Adrenal gland (tissue), 5 donors: ENCODE measurements at regions not wholly inside any gene's neighbourhood (a gene's known extent, or its start where the extent isn't known, plus 50 kb on each side); places are given as distances from the start of the nearest gene placed in this dataset.

ENCODE experiments used
- POLR2A ChIP-seq, 2 donors: fragments of 450-650 bp; IDR thresholded peaks; one replicate each; pipeline ENCODE4 v1.6.1; 2017; ENCODE audit warnings: antibody characterized with exemption in 2 of 2, mild to moderate bottlenecking in 2 of 2, moderate library complexity in 1 of 2
- TF ChIP-seq, protein P1 (sequence below), 6 experiments: fragments of 450-650 bp in 4 of 6; fragments of 200-600 bp in 2 of 6; sonication (generic) in 1 of 6; IDR thresholded peaks; 1 replicate in 5 of 6; 2 replicates in 1 of 6; pipeline versions ENCODE4 v1.5.1 to v1.8.0; 2016 to 2021; ENCODE audit warnings: antibody characterized with exemption in 6 of 6, mild to moderate bottlenecking in 2 of 6, moderate library complexity in 1 of 6
- donor health status: DM: no; HTN: no; CAD: no.

- TF ChIP-seq POLR2A (IDR thresholded peaks at IDR 0.05), result no peak
- TF ChIP-seq, protein P1, sequence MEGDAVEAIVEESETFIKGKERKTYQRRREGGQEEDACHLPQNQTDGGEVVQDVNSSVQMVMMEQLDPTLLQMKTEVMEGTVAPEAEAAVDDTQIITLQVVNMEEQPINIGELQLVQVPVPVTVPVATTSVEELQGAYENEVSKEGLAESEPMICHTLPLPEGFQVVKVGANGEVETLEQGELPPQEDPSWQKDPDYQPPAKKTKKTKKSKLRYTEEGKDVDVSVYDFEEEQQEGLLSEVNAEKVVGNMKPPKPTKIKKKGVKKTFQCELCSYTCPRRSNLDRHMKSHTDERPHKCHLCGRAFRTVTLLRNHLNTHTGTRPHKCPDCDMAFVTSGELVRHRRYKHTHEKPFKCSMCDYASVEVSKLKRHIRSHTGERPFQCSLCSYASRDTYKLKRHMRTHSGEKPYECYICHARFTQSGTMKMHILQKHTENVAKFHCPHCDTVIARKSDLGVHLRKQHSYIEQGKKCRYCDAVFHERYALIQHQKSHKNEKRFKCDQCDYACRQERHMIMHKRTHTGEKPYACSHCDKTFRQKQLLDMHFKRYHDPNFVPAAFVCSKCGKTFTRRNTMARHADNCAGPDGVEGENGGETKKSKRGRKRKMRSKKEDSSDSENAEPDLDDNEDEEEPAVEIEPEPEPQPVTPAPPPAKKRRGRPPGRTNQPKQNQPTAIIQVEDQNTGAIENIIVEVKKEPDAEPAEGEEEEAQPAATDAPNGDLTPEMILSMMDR (IDR thresholded peaks at IDR 0.05), result no peak
These were observed 896.2 kb downstream of the CDH11 start for GRCh38 chr16:64225696-64226095.
